ENCODE measurements at regions not wholly inside any gene's neighbourhood (a gene's known extent, or its start where the extent isn't known, plus 50 kb on each side); places are given as distances from the start of the nearest gene placed in this dataset.

DNA sequence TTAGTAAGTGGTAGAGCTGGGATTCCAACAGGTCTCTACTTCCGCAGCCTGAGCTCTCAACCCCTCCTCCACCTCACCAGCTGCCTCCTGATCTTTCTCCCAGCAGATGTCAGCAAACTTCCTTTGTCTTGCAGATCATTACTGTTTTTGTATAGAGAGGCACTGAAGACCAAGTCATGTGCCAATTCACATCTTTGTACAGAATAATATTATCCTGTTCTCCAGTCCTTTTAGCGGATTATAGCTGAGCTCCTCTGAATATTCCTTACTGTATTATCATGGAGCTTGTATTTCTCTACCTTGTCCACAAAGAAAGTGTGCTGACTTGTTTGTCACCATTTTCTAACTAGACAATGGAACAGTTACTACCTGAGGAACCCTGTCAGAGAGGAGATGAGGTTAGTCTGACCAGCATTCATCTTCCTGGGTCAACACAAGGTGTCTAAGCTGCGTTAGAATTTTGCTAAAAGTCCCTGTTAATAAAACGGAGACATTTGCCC lies 142.3 kb upstream of the ARHGAP5 start:
- no peak for DNase-seq (ENCODE audit: low read depth)
- no peak overlapping the region for H3K4me3 ChIP-seq (ENCODE audit: control insufficient read depth, low read depth, low read length)
- TF ChIP-seq CTCF (IDR thresholded peaks at IDR 0.05; ENCODE audit: control insufficient read depth, insufficient read depth, low read depth, low read length, missing control alignments) = peak; percentile 55

DNA sequence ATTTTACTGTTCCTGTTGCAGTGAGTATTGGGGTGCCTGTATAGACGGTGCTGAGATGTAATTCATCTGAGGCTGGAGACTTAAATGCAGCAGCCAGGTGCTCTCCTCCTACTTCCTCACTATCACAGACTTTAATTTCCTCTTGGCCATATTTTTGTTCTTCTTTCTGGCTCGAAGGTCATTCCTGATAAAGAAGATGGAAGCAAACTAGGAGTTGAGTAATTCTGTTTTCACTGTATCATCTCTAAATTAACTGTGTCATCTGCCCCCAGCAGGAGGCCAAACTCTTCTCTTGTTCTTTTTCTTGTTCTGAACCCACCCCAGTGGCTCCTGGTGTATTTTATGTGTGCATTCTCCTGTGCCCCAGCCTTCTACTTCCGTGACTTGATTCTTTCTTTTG lies 141.7 kb upstream of the ARHGAP5 start:
- no peak overlapping the region for H3K4me3 ChIP-seq (ENCODE audit: control insufficient read depth, low read depth, low read length)
- TF ChIP-seq CTCF (IDR thresholded peaks at IDR 0.05; ENCODE audit: control insufficient read depth, insufficient read depth, low read depth, low read length, missing control alignments) = no peak
- no peak for DNase-seq (ENCODE audit: low read depth)

DNA sequence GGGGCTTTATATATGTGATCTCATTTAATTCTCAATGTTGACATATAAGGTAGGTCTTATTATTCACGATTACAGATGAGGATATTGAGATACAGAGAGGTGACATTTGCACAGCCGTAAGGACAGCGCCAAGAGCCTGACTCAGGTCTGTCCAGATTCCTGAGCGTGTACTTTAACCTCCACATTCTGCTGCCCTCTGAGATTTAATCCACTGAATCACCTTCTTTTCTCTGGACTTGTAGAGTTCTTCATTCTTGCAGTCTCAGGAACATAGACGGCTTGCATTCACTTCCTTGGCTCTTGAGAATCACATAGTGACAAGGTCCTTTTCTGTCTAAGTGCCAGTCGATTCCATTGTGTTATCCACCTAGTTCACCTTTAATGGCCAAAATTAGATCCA lies 141.0 kb upstream of the ARHGAP5 start:
- no peak overlapping the region for H3K4me3 ChIP-seq (ENCODE audit: control insufficient read depth, low read depth, low read length)
- no peak for TF ChIP-seq CTCF (IDR thresholded peaks at IDR 0.05; ENCODE audit: control insufficient read depth, insufficient read depth, low read depth, low read length, missing control alignments)
- DNase-seq (ENCODE audit: low read depth) = no peak

GRCh38 chr14:31937730-31938346 lies 139.3 kb upstream of the ARHGAP5 start:
- no peak for TF ChIP-seq CTCF (IDR thresholded peaks at IDR 0.05; ENCODE audit: control insufficient read depth, insufficient read depth, low read depth, low read length, missing control alignments)
- DNase-seq (ENCODE audit: low read depth) = no peak
- no peak overlapping the region for H3K4me3 ChIP-seq (ENCODE audit: control insufficient read depth, low read depth, low read length)

GRCh38 chr14:31939934-31940333 lies 137.2 kb upstream of the ARHGAP5 start:
- TF ChIP-seq CTCF (IDR thresholded peaks at IDR 0.05; ENCODE audit: control insufficient read depth, insufficient read depth, low read depth, low read length, missing control alignments) = no peak
- DNase-seq (ENCODE audit: low read depth) = no peak
- no peak overlapping the region for H3K4me3 ChIP-seq (ENCODE audit: control insufficient read depth, low read depth, low read length)

- no peak overlapping the region for H3K4me3 ChIP-seq (ENCODE audit: control insufficient read depth, low read depth, low read length)
- no peak for TF ChIP-seq CTCF (IDR thresholded peaks at IDR 0.05; ENCODE audit: control insufficient read depth, insufficient read depth, low read depth, low read length, missing control alignments)
- no peak for DNase-seq (ENCODE audit: low read depth)
Observed at GRCh38 chr14:31941487-31941886, 135.6 kb upstream of the ARHGAP5 start.

All from AG09309 (cell line).